Nephron progenitor cell (in vitro differentiated cells): ENCODE measurements at regions not wholly inside any gene's neighbourhood (a gene's known extent, or its start where the extent isn't known, plus 50 kb on each side); places are given as distances from the start of the nearest gene placed in this dataset.

Source experiments
- DNase-seq: peaks from one replicate; pipeline ENCODE4 v3.0.0; 2021
- H3K27ac Mint-ChIP-seq: 2 replicates; pipeline ENCODE4 v1.8.0; 2021; ENCODE audit warnings: mild to moderate bottlenecking, moderate library complexity, mixed read lengths
- H3K27me3 Mint-ChIP-seq: 2 replicates; pipeline ENCODE4 v1.8.0; 2021; ENCODE audit warnings: mild to moderate bottlenecking, low read depth, mixed read lengths; ENCODE audit not compliant: poor library complexity
- H3K36me3 Mint-ChIP-seq: 2 replicates; pipeline ENCODE4 v1.8.0; 2021; ENCODE audit warnings: low read depth, mixed read lengths
- H3K4me1 Mint-ChIP-seq: 2 replicates; pipeline ENCODE4 v1.8.0; 2021; ENCODE audit warnings: mixed read lengths
- H3K4me3 Mint-ChIP-seq: 2 replicates; pipeline ENCODE4 v1.8.0; 2021; ENCODE audit warnings: mild to moderate bottlenecking, moderate library complexity, mixed read lengths
- H3K9me3 Mint-ChIP-seq: 2 replicates; pipeline ENCODE4 v1.8.0; 2021; ENCODE audit warnings: mild to moderate bottlenecking, moderate library complexity, mixed read lengths
- TF ChIP-seq, protein P1 (sequence below): fragments of 200-600 bp; sonication (generic); IDR thresholded peaks from 2 replicates; pipeline ENCODE4 v1.5.0; 2021; ENCODE audit warnings: antibody characterized with exemption

DNA sequence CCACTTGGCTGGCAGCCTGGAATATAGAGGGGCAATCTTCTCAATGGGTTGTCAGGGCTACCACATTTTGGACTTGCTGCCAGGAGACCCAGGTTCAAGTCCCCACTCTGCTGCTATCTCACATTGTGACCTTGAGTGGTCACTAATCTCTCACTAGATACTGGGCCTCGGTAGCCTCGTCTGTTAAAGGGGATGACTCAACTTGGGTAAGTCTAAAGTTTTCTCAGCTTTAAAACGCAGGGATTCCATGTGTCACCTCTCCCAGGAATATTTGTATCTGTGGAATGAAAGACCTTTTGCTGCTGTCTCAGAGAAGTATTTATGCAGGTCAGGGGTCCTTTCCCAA, 86.3 kb downstream of the SEMA4F start:
- H3K27me3 Mint-ChIP-seq: peaks cover 22% of the 10 kb centered on the region
- H3K36me3 Mint-ChIP-seq: peaks cover 7% of the 10 kb centered on the region
- no peak overlapping the region for H3K27ac Mint-ChIP-seq
- TF ChIP-seq, protein P1, sequence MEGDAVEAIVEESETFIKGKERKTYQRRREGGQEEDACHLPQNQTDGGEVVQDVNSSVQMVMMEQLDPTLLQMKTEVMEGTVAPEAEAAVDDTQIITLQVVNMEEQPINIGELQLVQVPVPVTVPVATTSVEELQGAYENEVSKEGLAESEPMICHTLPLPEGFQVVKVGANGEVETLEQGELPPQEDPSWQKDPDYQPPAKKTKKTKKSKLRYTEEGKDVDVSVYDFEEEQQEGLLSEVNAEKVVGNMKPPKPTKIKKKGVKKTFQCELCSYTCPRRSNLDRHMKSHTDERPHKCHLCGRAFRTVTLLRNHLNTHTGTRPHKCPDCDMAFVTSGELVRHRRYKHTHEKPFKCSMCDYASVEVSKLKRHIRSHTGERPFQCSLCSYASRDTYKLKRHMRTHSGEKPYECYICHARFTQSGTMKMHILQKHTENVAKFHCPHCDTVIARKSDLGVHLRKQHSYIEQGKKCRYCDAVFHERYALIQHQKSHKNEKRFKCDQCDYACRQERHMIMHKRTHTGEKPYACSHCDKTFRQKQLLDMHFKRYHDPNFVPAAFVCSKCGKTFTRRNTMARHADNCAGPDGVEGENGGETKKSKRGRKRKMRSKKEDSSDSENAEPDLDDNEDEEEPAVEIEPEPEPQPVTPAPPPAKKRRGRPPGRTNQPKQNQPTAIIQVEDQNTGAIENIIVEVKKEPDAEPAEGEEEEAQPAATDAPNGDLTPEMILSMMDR: no peak
- no peak overlapping the region for H3K4me3 Mint-ChIP-seq
- H3K9me3 Mint-ChIP-seq: peaks cover 18% of the 10 kb centered on the region
- no peak for DNase-seq
- H3K4me1 Mint-ChIP-seq: peaks cover 37% of the 10 kb centered on the region

DNA sequence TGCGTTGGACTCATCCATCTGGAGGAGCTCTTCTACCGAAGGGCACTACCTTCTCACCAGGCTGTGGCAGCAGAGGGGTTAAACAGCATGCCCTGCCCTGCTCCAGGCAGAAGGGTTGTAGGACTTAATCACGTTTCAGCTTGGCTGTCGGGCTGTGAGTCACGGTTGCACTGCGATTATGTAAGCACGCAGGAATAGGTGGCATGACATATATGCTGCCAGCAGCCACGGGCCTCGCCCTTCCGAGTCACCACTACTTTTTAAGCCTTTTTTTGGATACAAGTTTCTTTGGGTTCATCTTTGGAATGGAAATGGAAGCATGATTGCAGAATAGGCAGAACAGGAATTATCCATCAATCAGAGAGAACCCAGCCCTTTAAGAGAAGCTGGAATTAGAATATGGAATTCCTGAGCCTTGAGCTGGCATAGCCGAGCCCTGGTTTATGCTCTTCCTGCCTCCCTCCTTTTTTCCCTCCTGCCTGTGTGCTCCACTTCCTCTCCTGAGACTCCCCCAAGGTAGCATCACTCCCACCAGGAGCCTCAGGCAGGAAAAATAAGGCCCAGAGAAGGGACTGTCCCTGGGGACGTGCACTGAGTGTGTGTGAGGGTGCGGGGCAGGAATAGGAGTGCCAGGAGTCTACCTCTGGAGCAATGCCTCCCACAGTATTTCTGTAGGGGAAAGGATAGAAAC, 86.8 kb downstream of the SEMA4F start:
- Mint-ChIP-seq H3K9me3 (peaks cover 13% of the 10 kb centered on the region), H3K36me3 (peaks cover 7% of the 10 kb centered on the region), H3K4me1 (peaks cover 37% of the 10 kb centered on the region), H3K27me3 (peaks cover 22% of the 10 kb centered on the region), H3K27ac (no peak overlapping the region), H3K4me3 (no peak overlapping the region)
- no peak for DNase-seq
- TF ChIP-seq, protein P1: no peak

DNA sequence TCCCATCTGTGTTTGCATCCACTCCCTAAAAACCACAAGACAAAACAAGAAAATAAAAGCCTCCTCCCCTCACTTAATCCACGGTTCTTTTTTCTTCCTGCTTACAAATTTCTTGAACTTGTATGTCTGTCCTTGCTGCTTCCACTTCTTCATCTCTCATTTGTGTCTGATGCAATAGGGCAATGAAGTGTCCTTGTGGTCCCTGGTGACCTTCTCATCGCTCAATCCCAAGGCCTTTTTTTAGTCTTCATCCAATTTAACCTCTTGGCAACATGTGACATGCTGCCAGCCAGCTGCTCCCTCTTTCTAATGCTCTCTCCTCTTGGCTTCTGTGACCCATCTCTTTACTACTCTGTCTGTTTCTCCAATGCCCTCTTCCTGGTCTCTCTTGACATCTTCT, 87.6 kb downstream of the SEMA4F start:
- Mint-ChIP-seq H3K9me3 (peaks cover 9% of the 10 kb centered on the region), H3K27ac (no peak overlapping the region), H3K27me3 (peaks cover 22% of the 10 kb centered on the region), H3K36me3 (peaks cover 7% of the 10 kb centered on the region), H3K4me3 (no peak overlapping the region), H3K4me1 (peaks cover 37% of the 10 kb centered on the region)
- DNase-seq: no peak
- TF ChIP-seq, protein P1: no peak

DNA sequence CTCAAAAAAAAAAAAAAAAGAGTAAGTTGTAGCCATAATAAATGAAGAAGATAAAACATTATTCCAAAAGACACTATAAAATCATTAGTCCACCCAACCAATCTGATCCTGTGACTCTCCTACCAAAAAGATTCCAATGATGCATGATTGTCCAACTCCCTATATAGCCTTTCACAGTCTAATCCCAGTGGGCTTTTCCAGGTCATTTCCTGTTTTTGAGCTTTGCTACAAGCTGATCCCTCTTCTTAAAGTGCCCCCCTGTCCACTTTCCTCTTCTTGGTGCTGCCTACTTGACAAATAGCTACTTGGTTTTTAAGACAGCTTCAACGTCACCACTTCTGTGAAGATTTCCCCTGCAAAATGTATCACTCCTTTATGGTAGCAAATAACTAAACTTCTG, 88.4 kb downstream of the SEMA4F start:
- Mint-ChIP-seq H3K27ac (no peak overlapping the region), H3K4me3 (no peak overlapping the region), H3K27me3 (peaks cover 20% of the 10 kb centered on the region), H3K9me3 (peaks cover under 1% of the 10 kb centered on the region), H3K36me3 (peaks cover under 1% of the 10 kb centered on the region), H3K4me1 (peaks cover 37% of the 10 kb centered on the region)
- DNase-seq: no peak
- TF ChIP-seq, protein P1: no peak

DNA sequence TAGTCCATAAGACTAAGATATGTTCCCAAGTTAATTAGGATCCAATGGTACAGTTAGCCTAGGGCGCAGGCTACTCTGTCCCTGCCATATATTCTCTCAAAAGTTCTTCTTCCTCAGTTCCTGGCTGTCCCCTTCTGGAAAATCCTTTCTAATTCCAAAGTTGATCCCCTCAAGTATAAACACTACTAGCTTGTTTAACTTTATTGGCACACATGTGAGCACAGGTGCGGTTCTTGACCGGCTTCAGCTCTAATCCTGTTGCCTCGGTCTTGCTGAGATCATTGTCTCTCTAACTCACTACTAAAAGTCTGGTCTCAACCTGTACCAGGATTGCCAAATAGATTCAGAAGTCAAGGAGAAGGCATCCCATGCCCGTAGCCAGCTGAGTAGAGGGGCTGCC, 89.0 kb downstream of the SEMA4F start:
- H3K9me3 Mint-ChIP-seq: no peaks in the 10 kb centered on the region
- H3K4me3 Mint-ChIP-seq: no peak overlapping the region
- TF ChIP-seq, protein P1: no peak
- no peak overlapping the region for H3K27ac Mint-ChIP-seq
- H3K4me1 Mint-ChIP-seq: peaks cover 37% of the 10 kb centered on the region
- DNase-seq: no peak
- no peaks in the 10 kb centered on the region for H3K36me3 Mint-ChIP-seq
- H3K27me3 Mint-ChIP-seq: peaks cover 19% of the 10 kb centered on the region

DNA sequence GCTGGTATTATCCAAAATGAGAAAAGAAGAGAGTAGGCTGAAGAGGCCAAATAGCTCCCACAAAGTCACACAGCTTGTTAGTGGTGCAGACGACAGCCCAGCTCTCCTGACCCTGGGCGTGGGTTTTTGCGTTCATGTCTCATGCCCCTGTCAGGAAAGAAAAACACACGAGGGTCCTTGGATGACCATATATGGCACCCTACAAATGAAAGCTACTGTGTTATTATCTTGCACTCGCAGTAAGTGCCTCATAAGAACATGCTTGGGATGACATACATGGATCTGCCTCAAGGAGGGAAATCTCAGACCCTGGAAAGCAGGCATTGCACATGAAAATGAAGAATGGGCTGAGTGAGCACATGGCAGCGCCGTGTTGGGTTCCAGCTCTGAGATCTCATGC, 89.7 kb downstream of the SEMA4F start:
- DNase-seq: no peak
- Mint-ChIP-seq H3K27ac (no peak overlapping the region), H3K27me3 (peaks cover 16% of the 10 kb centered on the region), H3K4me3 (no peak overlapping the region), H3K36me3 (no peaks in the 10 kb centered on the region), H3K9me3 (no peaks in the 10 kb centered on the region), H3K4me1 (peaks cover 37% of the 10 kb centered on the region)
- TF ChIP-seq, protein P1: no peak
